HUDEP-2 (cell line): ENCODE measurements at regions not wholly inside any gene's neighbourhood (a gene's known extent, or its start where the extent isn't known, plus 50 kb on each side); places are given as distances from the start of the nearest gene placed in this dataset.
"Not testable (repeated sequence)": the region's sequence is repeated elsewhere in the genome, so short reads cannot be mapped to it uniquely, and the experiment has no call there.

ENCODE experiments used
- DNase-seq, 76 experiments: peaks; one replicate each; lab custom pipeline; 2025; ENCODE audit not compliant: unreplicated experiment in 76 of 76; lab: John Stamatoyannopoulos, UW

- DNase-seq: no peak
These were observed 326.5 kb upstream of the PRR16 start for GRCh38 chr5:120137582-120137981.

- DNase-seq: no peak
These were observed 325.1 kb upstream of the PRR16 start for GRCh38 chr5:120139039-120139438.

GRCh38 chr5:120140501-120140900, 323.6 kb upstream of the PRR16 start:
- no peak for DNase-seq

- no peak for DNase-seq
These were observed 323.0 kb upstream of the PRR16 start for GRCh38 chr5:120141076-120141475.

GRCh38 chr5:120146787-120147186, 317.3 kb upstream of the PRR16 start:
- DNase-seq: no peak

- DNase-seq: not testable (repeated sequence)
These were observed 316.2 kb upstream of the PRR16 start for GRCh38 chr5:120147911-120148310.

GRCh38 chr5:120150770-120151169, 313.3 kb upstream of the PRR16 start:
- no peak for DNase-seq

- no peak for DNase-seq
These were observed 312.9 kb upstream of the PRR16 start for GRCh38 chr5:120151181-120151580.

- no peak for DNase-seq
These were observed 312.3 kb upstream of the PRR16 start for GRCh38 chr5:120151825-120152224.

- DNase-seq: no peak
These were observed 311.6 kb upstream of the PRR16 start for GRCh38 chr5:120152472-120152871.

- no peak for DNase-seq
These were observed 311.2 kb upstream of the PRR16 start for GRCh38 chr5:120152931-120153330.

GRCh38 chr5:120153551-120153950, 310.5 kb upstream of the PRR16 start:
- no peak for DNase-seq

- no peak for DNase-seq
These were observed 308.2 kb upstream of the PRR16 start for GRCh38 chr5:120155873-120156272.

GRCh38 chr5:120158211-120158610, 305.9 kb upstream of the PRR16 start:
- no peak for DNase-seq

- no peak for DNase-seq
These were observed 304.9 kb upstream of the PRR16 start for GRCh38 chr5:120159155-120159554.

- no peak for DNase-seq
These were observed 303.8 kb upstream of the PRR16 start for GRCh38 chr5:120160124-120160895.

- DNase-seq: no peak
These were observed 301.8 kb upstream of the PRR16 start for GRCh38 chr5:120162321-120162720.

- no peak for DNase-seq
These were observed 300.1 kb upstream of the PRR16 start for GRCh38 chr5:120164037-120164436.

- no peak for DNase-seq
These were observed 299.1 kb upstream of the PRR16 start for GRCh38 chr5:120164986-120165385.

GRCh38 chr5:120173125-120173524, 291.0 kb upstream of the PRR16 start:
- no peak for DNase-seq

GRCh38 chr5:120174089-120174488, 290.0 kb upstream of the PRR16 start:
- no peak for DNase-seq

GRCh38 chr5:120181238-120181637, 282.9 kb upstream of the PRR16 start:
- not testable (repeated sequence) for DNase-seq

GRCh38 chr5:120194650-120195049, 269.4 kb upstream of the PRR16 start:
- not testable (repeated sequence) for DNase-seq
